Posterior vena cava (tissue), 2 donors: ENCODE measurements at regions not wholly inside any gene's neighbourhood (a gene's known extent, or its start where the extent isn't known, plus 50 kb on each side); places are given as distances from the start of the nearest gene placed in this dataset.

Experiments
- DNase-seq: peaks from one replicate; pipeline ENCODE4 v3.0.0-alpha.2; 2020; ENCODE audit warnings: low spot score
- intact Hi-C, 2 donors: fragments of 100-400 bp; cut with DNase I; formaldehyde crosslinking; loops; one replicate each; pipeline versions ENCODE4 v1.14.1 to v1.14.2; 2022 to 2023
- donor health status: DM: yes; HTN: yes; CAD: no.
- donor health status: DM: yes; HTN: yes; CAD: no.

- DNase-seq, result no peak
- intact Hi-C loops, result no loop called here
These were observed 1933.2 kb upstream of the WWC1 start for GRCh38 chr5:166358127-166358830.

DNA sequence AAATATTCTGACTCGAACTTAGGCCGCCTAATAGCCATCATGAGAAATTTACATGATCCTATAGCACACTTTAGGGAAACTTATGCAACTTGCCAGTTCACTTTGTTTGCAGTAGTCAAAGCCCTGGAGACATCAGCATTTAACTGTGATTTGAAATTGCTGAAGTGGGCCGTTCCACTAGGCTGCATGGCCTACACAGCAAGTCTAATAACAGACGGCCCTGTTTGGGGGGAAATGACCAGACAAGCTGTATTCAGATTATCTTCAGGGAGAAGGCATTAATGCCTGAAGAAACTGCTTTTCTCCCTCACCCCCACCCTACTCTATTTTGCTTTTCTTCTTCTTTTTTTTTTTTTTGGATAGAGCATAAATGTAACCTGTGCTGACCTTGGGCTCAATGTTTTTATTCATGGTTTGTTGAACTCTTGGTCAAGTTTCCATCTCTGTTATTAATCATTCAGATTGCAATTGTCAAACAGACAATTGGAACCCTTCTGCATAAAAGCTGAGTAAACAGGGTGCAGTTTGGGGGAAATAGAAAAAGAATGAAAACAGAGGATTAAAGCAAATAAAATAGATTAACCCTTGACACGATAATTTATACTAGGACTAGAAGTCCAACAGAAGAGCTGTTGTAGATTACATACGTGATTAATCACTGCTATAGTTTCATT, 1928.2 kb upstream of the WWC1 start:
- intact Hi-C loops, result loop anchor here in 1 of 2 donors (5.0 kb wide), 1 partner anchor 394 kb away; no protein-coding TSS in a partner anchor
- no peak for DNase-seq

DNA sequence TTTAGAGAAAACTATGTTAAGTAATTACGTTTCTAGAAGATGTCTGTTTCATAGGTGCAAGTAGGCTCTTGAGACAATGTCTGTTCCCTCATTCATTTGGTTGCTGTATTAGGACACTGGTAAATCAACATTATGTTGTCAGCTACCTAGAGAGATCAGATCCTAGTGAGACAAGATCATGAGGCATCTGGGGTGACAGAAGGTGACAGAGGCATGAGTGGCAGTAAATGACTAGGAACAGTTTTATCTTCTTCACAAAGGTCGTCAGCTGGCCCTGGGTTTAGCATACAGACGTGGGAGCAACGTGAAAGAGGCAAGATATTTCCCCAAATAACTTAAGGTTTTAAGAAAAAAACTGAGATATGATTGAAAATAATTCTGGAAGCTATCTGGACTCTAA, 1926.3 kb upstream of the WWC1 start:
- intact Hi-C loops, result no loop called here
- DNase-seq, result no peak

GRCh38 chr5:166367391-166367790, 1924.1 kb upstream of the WWC1 start:
- intact Hi-C loops, result no loop called here
- no peak for DNase-seq

- intact Hi-C loops, result no loop called here
- DNase-seq, result no peak
These were observed 1922.1 kb upstream of the WWC1 start for GRCh38 chr5:166369346-166369745.

GRCh38 chr5:166369807-166370206, 1921.6 kb upstream of the WWC1 start:
- intact Hi-C loops, result no loop called here
- no peak for DNase-seq

GRCh38 chr5:166370928-166371690, 1920.3 kb upstream of the WWC1 start:
- intact Hi-C loops, result no loop called here
- DNase-seq, result no peak

DNA sequence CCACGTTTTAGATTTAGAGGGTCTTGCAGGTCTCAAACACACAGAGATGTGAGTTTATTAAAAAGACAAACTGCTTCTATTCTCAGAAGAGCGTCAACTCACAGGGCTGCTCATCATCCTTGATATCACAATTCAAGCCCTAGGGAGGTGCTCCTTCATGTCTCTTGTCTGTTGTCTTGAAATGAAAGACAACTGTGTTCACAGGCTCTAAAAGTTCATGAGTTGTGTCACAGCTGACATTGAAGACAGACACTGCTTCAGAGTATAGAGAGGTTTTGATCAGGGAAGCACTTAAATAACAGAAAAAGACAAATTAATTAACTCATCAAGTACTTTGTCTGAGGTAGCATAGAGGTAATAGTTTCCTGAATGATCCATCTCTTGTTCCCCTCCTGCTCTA, 1917.6 kb upstream of the WWC1 start:
- no peak for DNase-seq
- intact Hi-C loops, result no loop called here

DNA sequence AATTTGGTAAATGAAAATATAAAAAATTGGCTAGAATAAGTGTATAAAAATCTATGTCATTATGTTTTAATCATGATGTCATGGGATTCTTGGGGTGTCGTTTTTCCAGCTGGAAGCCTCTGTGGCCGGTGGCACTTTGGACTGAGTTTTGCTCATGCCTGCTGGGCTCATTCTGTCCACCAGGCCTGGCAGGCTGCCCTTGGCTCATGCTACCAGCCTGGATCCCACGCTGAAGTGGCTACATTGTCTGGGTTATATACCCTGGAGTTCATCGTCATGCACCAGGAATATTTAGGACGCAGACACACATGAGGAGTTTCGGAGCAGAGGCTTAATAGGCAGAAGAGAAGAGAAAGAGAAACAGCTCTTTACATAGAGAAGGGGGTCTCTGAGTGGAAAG, 1913.7 kb upstream of the WWC1 start:
- DNase-seq, result no peak
- intact Hi-C loops, result no loop called here

GRCh38 chr5:166379517-166379916, 1911.9 kb upstream of the WWC1 start:
- DNase-seq, result no peak
- intact Hi-C loops, result no loop called here

DNA sequence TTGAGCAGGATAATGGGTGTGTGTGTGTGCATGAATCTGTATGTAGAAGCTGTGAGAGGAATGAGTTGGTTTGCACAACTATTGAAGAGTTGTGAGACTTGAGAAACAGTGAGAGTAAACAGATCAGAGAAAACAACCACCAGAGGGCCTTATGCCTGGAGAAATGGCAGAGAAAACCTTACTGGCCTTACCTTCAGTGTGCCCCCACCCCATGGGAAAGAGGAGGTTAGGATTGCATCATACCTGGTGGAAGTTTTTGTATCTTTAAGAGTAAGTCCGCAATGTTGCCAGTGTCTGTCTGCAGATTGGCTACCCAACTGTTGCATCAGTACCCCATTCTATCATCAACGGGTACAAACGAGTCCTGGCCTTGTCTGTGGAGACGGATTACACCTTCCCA, 1909.4 kb upstream of the WWC1 start:
- no peak for DNase-seq
- intact Hi-C loops, result no loop called here

- intact Hi-C loops, result no loop called here
- no peak for DNase-seq
These were observed 1893.3 kb upstream of the WWC1 start for GRCh38 chr5:166398131-166398530.

DNA sequence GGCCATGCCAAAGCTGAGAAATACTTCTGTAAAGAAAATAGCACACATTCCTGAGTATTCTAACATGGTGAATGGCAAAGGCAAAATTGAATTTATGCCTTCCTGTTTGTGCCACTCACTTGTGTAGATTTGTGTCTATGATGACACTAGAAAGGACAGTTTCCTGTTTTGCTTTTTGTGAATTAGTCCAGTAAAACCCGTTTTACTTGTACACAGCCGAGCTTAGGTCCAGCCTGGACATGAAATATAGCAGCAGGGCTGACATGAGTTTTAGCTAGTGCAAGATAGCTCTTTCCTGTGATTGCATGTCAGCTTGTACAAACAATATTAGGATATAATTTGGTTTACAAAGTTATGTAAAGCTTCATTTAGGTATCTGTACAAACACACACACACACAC, 1891.7 kb upstream of the WWC1 start:
- DNase-seq, result no peak
- intact Hi-C loops, result no loop called here

DNA sequence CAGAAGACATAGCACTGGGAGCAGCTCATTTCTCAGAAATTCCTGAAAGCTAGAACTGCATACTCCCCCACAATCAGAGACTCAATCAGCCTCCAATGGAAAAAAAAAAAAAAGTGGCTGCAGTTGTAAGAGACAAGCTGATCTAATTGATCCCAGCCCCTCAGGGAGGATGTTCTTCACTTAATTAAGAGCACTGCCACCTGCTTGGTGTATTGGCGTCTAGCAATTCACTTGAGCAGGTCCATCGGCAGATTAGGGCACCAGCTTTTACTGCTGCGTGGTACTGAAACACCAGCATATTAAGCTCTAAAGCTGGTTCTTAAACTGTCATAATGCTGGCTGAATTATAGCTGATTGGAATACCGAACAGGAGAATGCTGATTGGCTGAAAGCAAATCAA, 1890.1 kb upstream of the WWC1 start:
- intact Hi-C loops, result no loop called here
- DNase-seq, result no peak

- DNase-seq, result no peak
- intact Hi-C loops, result no loop called here
These were observed 1879.3 kb upstream of the WWC1 start for GRCh38 chr5:166412191-166412590.

GRCh38 chr5:166427211-166427610, 1864.2 kb upstream of the WWC1 start:
- no peak for DNase-seq
- intact Hi-C loops, result no loop called here

GRCh38 chr5:166428264-166428803, 1863.1 kb upstream of the WWC1 start:
- DNase-seq, result no peak
- intact Hi-C loops, result no loop called here

DNA sequence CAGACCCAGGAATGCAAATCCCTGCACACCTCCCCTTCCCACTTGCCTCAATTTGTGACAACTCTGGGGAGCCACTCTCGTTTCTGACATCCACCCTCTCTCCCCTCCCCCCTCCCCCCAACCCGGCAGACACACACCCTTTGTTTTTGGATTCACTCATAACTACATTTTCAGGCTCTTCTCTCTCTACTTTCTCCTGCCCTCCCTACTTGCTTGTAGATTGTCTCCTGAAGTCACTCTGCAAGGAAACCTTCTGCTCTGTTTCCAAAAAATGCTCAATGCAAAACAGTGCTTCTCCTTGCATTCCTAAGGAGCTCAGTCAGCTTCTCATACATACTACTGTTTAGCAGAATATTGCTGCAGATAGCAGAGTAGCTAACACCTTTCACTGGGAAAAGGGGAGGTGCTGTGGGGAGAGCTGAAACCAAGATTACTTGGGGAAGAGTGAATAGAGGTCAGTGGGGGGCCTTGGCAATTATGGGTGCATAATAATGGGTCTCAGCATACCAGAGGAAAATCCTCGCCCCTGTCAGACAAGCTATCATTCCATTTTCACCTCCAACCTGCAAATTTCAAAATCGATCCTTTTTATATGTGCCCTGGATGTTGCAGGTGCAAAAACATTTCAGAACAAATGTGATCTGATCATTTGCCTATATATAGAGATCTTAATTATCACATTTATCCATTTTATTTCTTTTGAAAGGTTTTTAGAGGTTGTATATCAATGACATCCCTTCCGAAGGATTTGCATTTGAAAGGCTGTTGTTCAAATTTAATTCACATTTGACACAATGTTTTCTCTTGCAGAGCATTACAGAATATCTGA, 1860.7 kb upstream of the WWC1 start:
- DNase-seq, result no peak
- intact Hi-C loops, result no loop called here

GRCh38 chr5:166431456-166431855, 1860.0 kb upstream of the WWC1 start:
- no peak for DNase-seq
- intact Hi-C loops, result no loop called here
